ENCODE measurements at regions not wholly inside any gene's neighbourhood (a gene's known extent, or its start where the extent isn't known, plus 50 kb on each side); places are given as distances from the start of the nearest gene placed in this dataset.

DNA sequence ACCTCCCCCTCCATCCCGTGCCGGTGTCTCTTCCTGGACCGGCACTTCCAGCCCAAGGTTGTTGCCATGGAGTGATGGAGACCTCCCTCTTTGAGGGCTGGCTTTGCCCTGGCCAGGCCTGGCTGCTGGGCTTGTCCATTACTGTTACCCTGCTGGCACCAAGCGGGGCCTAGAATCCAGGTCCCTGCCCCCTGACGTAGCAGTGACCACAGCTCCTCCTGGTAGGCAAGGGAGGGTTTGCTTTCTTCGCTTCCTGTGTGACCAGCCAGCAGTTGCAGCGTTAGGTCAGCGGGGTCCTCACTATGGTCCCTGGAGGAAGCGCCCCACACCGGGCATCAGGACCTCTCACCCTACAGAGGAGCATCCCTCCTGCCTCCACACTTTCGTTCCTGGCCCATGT lies 146.7 kb upstream of the COL5A1 start (continued):
- TF ChIP-seq, protein P1, sequence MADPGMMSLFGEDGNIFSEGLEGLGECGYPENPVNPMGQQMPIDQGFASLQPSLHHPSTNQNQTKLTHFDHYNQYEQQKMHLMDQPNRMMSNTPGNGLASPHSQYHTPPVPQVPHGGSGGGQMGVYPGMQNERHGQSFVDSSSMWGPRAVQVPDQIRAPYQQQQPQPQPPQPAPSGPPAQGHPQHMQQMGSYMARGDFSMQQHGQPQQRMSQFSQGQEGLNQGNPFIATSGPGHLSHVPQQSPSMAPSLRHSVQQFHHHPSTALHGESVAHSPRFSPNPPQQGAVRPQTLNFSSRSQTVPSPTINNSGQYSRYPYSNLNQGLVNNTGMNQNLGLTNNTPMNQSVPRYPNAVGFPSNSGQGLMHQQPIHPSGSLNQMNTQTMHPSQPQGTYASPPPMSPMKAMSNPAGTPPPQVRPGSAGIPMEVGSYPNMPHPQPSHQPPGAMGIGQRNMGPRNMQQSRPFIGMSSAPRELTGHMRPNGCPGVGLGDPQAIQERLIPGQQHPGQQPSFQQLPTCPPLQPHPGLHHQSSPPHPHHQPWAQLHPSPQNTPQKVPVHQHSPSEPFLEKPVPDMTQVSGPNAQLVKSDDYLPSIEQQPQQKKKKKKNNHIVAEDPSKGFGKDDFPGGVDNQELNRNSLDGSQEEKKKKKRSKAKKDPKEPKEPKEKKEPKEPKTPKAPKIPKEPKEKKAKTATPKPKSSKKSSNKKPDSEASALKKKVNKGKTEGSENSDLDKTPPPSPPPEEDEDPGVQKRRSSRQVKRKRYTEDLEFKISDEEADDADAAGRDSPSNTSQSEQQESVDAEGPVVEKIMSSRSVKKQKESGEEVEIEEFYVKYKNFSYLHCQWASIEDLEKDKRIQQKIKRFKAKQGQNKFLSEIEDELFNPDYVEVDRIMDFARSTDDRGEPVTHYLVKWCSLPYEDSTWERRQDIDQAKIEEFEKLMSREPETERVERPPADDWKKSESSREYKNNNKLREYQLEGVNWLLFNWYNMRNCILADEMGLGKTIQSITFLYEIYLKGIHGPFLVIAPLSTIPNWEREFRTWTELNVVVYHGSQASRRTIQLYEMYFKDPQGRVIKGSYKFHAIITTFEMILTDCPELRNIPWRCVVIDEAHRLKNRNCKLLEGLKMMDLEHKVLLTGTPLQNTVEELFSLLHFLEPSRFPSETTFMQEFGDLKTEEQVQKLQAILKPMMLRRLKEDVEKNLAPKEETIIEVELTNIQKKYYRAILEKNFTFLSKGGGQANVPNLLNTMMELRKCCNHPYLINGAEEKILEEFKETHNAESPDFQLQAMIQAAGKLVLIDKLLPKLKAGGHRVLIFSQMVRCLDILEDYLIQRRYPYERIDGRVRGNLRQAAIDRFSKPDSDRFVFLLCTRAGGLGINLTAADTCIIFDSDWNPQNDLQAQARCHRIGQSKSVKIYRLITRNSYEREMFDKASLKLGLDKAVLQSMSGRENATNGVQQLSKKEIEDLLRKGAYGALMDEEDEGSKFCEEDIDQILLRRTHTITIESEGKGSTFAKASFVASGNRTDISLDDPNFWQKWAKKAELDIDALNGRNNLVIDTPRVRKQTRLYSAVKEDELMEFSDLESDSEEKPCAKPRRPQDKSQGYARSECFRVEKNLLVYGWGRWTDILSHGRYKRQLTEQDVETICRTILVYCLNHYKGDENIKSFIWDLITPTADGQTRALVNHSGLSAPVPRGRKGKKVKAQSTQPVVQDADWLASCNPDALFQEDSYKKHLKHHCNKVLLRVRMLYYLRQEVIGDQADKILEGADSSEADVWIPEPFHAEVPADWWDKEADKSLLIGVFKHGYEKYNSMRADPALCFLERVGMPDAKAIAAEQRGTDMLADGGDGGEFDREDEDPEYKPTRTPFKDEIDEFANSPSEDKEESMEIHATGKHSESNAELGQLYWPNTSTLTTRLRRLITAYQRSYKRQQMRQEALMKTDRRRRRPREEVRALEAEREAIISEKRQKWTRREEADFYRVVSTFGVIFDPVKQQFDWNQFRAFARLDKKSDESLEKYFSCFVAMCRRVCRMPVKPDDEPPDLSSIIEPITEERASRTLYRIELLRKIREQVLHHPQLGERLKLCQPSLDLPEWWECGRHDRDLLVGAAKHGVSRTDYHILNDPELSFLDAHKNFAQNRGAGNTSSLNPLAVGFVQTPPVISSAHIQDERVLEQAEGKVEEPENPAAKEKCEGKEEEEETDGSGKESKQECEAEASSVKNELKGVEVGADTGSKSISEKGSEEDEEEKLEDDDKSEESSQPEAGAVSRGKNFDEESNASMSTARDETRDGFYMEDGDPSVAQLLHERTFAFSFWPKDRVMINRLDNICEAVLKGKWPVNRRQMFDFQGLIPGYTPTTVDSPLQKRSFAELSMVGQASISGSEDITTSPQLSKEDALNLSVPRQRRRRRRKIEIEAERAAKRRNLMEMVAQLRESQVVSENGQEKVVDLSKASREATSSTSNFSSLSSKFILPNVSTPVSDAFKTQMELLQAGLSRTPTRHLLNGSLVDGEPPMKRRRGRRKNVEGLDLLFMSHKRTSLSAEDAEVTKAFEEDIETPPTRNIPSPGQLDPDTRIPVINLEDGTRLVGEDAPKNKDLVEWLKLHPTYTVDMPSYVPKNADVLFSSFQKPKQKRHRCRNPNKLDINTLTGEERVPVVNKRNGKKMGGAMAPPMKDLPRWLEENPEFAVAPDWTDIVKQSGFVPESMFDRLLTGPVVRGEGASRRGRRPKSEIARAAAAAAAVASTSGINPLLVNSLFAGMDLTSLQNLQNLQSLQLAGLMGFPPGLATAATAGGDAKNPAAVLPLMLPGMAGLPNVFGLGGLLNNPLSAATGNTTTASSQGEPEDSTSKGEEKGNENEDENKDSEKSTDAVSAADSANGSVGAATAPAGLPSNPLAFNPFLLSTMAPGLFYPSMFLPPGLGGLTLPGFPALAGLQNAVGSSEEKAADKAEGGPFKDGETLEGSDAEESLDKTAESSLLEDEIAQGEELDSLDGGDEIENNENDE (IDR thresholded peaks at IDR 0.05; ENCODE audit: insufficient replicate concordance, low read length): no peak
- TF ChIP-seq JUN (IDR thresholded peaks at IDR 0.05; ENCODE audit: low read depth, low read length) (no peak), SIRT6 (IDR thresholded peaks at IDR 0.05; ENCODE audit: low read length) (no peak), POLR2A (IDR thresholded peaks at IDR 0.05; ENCODE audit: control extremely low read depth in 1 of 2, low read depth in 2 of 2, low read length in 2 of 2) (no peak)
- TF ChIP-seq, protein P2, sequence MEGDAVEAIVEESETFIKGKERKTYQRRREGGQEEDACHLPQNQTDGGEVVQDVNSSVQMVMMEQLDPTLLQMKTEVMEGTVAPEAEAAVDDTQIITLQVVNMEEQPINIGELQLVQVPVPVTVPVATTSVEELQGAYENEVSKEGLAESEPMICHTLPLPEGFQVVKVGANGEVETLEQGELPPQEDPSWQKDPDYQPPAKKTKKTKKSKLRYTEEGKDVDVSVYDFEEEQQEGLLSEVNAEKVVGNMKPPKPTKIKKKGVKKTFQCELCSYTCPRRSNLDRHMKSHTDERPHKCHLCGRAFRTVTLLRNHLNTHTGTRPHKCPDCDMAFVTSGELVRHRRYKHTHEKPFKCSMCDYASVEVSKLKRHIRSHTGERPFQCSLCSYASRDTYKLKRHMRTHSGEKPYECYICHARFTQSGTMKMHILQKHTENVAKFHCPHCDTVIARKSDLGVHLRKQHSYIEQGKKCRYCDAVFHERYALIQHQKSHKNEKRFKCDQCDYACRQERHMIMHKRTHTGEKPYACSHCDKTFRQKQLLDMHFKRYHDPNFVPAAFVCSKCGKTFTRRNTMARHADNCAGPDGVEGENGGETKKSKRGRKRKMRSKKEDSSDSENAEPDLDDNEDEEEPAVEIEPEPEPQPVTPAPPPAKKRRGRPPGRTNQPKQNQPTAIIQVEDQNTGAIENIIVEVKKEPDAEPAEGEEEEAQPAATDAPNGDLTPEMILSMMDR (IDR thresholded peaks at IDR 0.05; ENCODE audit: control extremely low read depth in 1 of 3, insufficient read depth in 1 of 3, low read depth in 1 of 3, low read length in 3 of 3): no peak
- TF ChIP-seq, protein P3, sequence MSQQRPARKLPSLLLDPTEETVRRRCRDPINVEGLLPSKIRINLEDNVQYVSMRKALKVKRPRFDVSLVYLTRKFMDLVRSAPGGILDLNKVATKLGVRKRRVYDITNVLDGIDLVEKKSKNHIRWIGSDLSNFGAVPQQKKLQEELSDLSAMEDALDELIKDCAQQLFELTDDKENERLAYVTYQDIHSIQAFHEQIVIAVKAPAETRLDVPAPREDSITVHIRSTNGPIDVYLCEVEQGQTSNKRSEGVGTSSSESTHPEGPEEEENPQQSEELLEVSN (IDR thresholded peaks at IDR 0.05): no peak
